SK-N-SH (cell line): ENCODE measurements at regions not wholly inside any gene's neighbourhood (a gene's known extent, or its start where the extent isn't known, plus 50 kb on each side); places are given as distances from the start of the nearest gene placed in this dataset.

ENCODE experiments used
- CTCF ChIA-PET: fragments of 300-600, 350-600 bp; formaldehyde crosslinking; extraction: SDS; loops from one replicate; lab custom pipeline; 2021; lab: Yijun Ruan, JAX
- POLR2A ChIA-PET: fragments of 350-600 bp; sonication (Branson Sonifier 250); formaldehyde crosslinking; extraction: SDS; loops from one replicate; lab custom pipeline; 2020; ENCODE audit warnings: antibody characterized with exemption, inconsistent platforms; lab: Yijun Ruan, JAX
- DNase-seq: peaks from one replicate; pipeline ENCODE4 v3.0.0; 2012
- H2AFZ ChIP-seq: fragments of 200-600 bp; sonication (generic); 2 replicates; pipeline ENCODE4 v1.8.1; 2016; ENCODE audit warnings: antibody characterized with exemption, mild to moderate bottlenecking, low read depth
- H3F3A ChIP-seq: fragments of 200-600 bp; sonication (generic); replicated peaks from 2 replicates; pipeline ENCODE3; 2016; ENCODE audit warnings: antibody characterized with exemption, mild to moderate bottlenecking; ENCODE audit not compliant: insufficient read depth
- H3K27ac ChIP-seq, 2 experiments: fragments of 200-500 bp in 1 of 2; fragments of 200-600 bp in 1 of 2; sonication (Bioruptor generic) in 1 of 2; sonication (generic), shearing (Covaris generic) in 1 of 2; 2 replicates each; pipeline versions ENCODE4 v1.5.1 to v1.6.1; 2014 to 2016; ENCODE audit warnings: low read depth in 2 of 2, inconsistent platforms in 1 of 2, low read length in 1 of 2, mild to moderate bottlenecking in 1 of 2, mixed read lengths in 1 of 2
- H3K27me3 ChIP-seq: fragments of 200-600 bp; sonication (generic), shearing (Covaris generic); 2 replicates; pipeline ENCODE4 v1.6.1; 2016; ENCODE audit warnings: mixed run types; ENCODE audit not compliant: insufficient read depth
- H3K36me3 ChIP-seq, 2 experiments: fragments of 200-500 bp in 1 of 2; fragments of 200-600 bp in 1 of 2; sonication (Bioruptor generic) in 1 of 2; sonication (generic) in 1 of 2; replicated peaks in 1 of 2; 2 replicates each; pipeline versions ENCODE3 to v1.5.1; 2014 to 2016; ENCODE audit warnings: low read length in 1 of 2, mild to moderate bottlenecking in 1 of 2; ENCODE audit not compliant: insufficient read depth in 2 of 2, control insufficient read depth in 1 of 2
- H3K4me1 ChIP-seq, 2 experiments: fragments of 200-500 bp in 1 of 2; fragments of 200-600 bp in 1 of 2; sonication (Bioruptor generic) in 1 of 2; sonication (generic), shearing (Covaris generic) in 1 of 2; 2 replicates each; pipeline versions ENCODE4 v1.5.1 to v1.6.1; 2014 to 2016; ENCODE audit warnings: low read depth in 1 of 2, low read length in 1 of 2, mixed run types in 1 of 2; ENCODE audit not compliant: insufficient read depth in 2 of 2, control insufficient read depth in 1 of 2
- H3K4me2 ChIP-seq: fragments of 200-600 bp; sonication (generic), shearing (Covaris generic); 2 replicates; pipeline ENCODE4 v1.6.1; 2017; ENCODE audit warnings: mixed run types
- H3K4me3 ChIP-seq, 2 experiments: fragments of 200-500 bp in 1 of 2; fragments of 200-600 bp in 1 of 2; sonication (Bioruptor generic) in 1 of 2; sonication (generic), shearing (Covaris generic) in 1 of 2; 2 replicates each; pipeline versions ENCODE4 v1.5.1 to v1.8.1; 2014 to 2016; ENCODE audit warnings: low read depth in 2 of 2, inconsistent platforms in 1 of 2, low read length in 1 of 2, mild to moderate bottlenecking in 1 of 2, mixed read lengths in 1 of 2, moderate library complexity in 1 of 2
- H3K79me2 ChIP-seq: fragments of 200-600 bp; sonication (generic); 2 replicates; pipeline ENCODE4 v1.8.1; 2017; ENCODE audit warnings: mild to moderate bottlenecking; ENCODE audit not compliant: insufficient read depth
- H3K9ac ChIP-seq: fragments of 200-600 bp; sonication (generic); 2 replicates; pipeline ENCODE4 v1.6.1; 2017; ENCODE audit warnings: mixed run types
- H3K9me2 ChIP-seq: fragments of 200-600 bp; sonication (generic); 2 replicates; pipeline ENCODE4 v1.6.1; 2017; ENCODE audit warnings: mixed run types
- H3K9me3 ChIP-seq: fragments of 200-600 bp; sonication (generic); 2 replicates; pipeline ENCODE4 v1.6.1; 2017; ENCODE audit warnings: mixed run types, mild to moderate bottlenecking, moderate library complexity
- H4K20me1 ChIP-seq: fragments of 200-600 bp; sonication (generic); 2 replicates; pipeline ENCODE4 v1.6.1; 2017; ENCODE audit warnings: mild to moderate bottlenecking, mixed run types; ENCODE audit not compliant: insufficient read depth
- CHD2 ChIP-seq: fragments of 150-350 bp; IDR thresholded peaks from 2 replicates; pipeline ENCODE4 v1.6.1; 2018; ENCODE audit warnings: low read length; ENCODE audit not compliant: partially characterized antibody
- ELF1 ChIP-seq: IDR thresholded peaks from 2 replicates; pipeline ENCODE4 v1.4.0; 2012
- EP300 ChIP-seq, 2 experiments: IDR thresholded peaks; 2 replicates each; pipeline versions ENCODE4 v1.4.0 to v1.6.1; 2012; ENCODE audit warnings: borderline replicate concordance in 1 of 2, low read depth in 1 of 2, low read length in 1 of 2
- EZH2phosphoT487 ChIP-seq: fragments of 200-600 bp; sonication (generic); IDR thresholded peaks from 2 replicates; pipeline ENCODE4 v1.6.1; 2017; ENCODE audit warnings: low read depth, mixed run types, mild to moderate bottlenecking, antibody characterized with exemption, moderate library complexity, borderline replicate concordance
- FOSL2 ChIP-seq: IDR thresholded peaks from 2 replicates; pipeline ENCODE4 v1.4.0; 2012; ENCODE audit warnings: low read depth, mild to moderate bottlenecking, moderate library complexity, borderline replicate concordance
- GATA2 ChIP-seq: sonication (generic); formaldehyde crosslinking; IDR thresholded peaks from 2 replicates; pipeline ENCODE4 v1.5.0; 2020; ENCODE audit warnings: mild to moderate bottlenecking, missing genetic modification reagents
- NRF1 ChIP-seq: IDR thresholded peaks from 2 replicates; pipeline ENCODE4 v1.6.1; 2012; ENCODE audit warnings: low read depth, mild to moderate bottlenecking, low read length
- POLR2AphosphoS5 ChIP-seq: IDR thresholded peaks from 2 replicates; pipeline ENCODE4 v1.6.1; 2012; ENCODE audit warnings: low read depth, low read length
- SMC3 ChIP-seq: IDR thresholded peaks from 2 replicates; pipeline ENCODE4 v1.6.1; 2012; ENCODE audit warnings: low read depth, low read length, improper control_type of control experiment
- TCF12 ChIP-seq: IDR thresholded peaks from 2 replicates; pipeline ENCODE4 v1.4.0; 2012
- YY1 ChIP-seq: IDR thresholded peaks from 2 replicates; pipeline ENCODE4 v1.4.0; 2012; ENCODE audit warnings: low read depth, mild to moderate bottlenecking
- WGBS: methylation state at CpG from one replicate; pipeline ENCODE4 v1.1.6; 2017; ENCODE audit warnings: low lambda C conversion rate; 5-methylcytosine and 5-hydroxymethylcytosine counted together
- TF ChIP-seq, protein P1 (sequence below): IDR thresholded peaks from 2 replicates; pipeline ENCODE4 v1.6.1; 2012; ENCODE audit warnings: mild to moderate bottlenecking, low read depth, low read length, moderate library complexity
- TF ChIP-seq, protein P2 (sequence below): IDR thresholded peaks from 2 replicates; pipeline ENCODE4 v1.4.0; 2012; ENCODE audit warnings: low read depth
- TF ChIP-seq, protein P3 (sequence below): IDR thresholded peaks from 2 replicates; pipeline ENCODE4; 2012
- TF ChIP-seq, protein P4 (sequence below): fragments of 150-350 bp; IDR thresholded peaks from 2 replicates; pipeline ENCODE4 v1.6.1; 2016; ENCODE audit warnings: mild to moderate bottlenecking, low read depth, low read length
- TF ChIP-seq, protein P5 (sequence below): IDR thresholded peaks from 2 replicates; pipeline ENCODE4 v1.4.0; 2012; ENCODE audit warnings: low read depth, borderline replicate concordance
- TF ChIP-seq, protein P6 (sequence below): fragments of 150-350 bp; IDR thresholded peaks from 2 replicates; pipeline ENCODE4 v1.6.1; 2017; ENCODE audit warnings: antibody characterized with exemption, low read length, low read depth, borderline replicate concordance

DNA sequence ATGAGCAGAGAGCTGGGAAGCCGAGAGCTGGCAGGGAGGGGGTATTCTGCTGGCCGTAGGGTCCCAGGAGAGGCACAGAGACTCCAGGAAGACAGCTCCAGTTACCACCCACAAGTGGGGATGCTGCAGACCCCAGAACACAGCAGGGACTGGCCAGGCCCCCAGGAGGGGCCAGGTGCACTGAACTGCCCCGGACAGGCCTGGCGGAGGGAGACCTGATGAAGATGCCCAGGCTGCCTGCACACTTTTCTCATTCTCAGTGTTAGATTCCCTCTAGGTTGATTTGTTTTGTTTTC, 110.8 kb downstream of the CPZ start:
- no peak overlapping the region for H3K4me3 ChIP-seq
- no peaks in the 10 kb centered on the region for H3K36me3 ChIP-seq
- H3K27me3 ChIP-seq, result no peaks in the 10 kb centered on the region
- H3K79me2 ChIP-seq, result no peaks in the 10 kb centered on the region
- H3K4me2 ChIP-seq, result no peak overlapping the region
- H3F3A ChIP-seq, result no peaks in the 10 kb centered on the region
- H3K9me3 ChIP-seq, result no peaks in the 10 kb centered on the region
- ChIA-PET POLR2A (no interaction called here), CTCF (interaction anchor here (0.6 to 2.0 kb wide), 4 partner anchors 11 to 184 kb away, joined by 3 to 9 read pairs (median 6); no protein-coding TSS in a partner anchor)
- no peak overlapping the region for H3K9ac ChIP-seq
- TF ChIP-seq ELF1 (no peak), YY1 (no peak), GATA2 (CRISPR knock-in tag) (no peak), EP300 (IDR thresholded peaks at IDR 0.05; ENCODE audit: borderline replicate concordance in 1 of 2, low read depth in 1 of 2, low read length in 1 of 2) (no peak), FOSL2 (no peak), POLR2AphosphoS5 (no peak), NRF1 (no peak)
- TF ChIP-seq, protein P1, sequence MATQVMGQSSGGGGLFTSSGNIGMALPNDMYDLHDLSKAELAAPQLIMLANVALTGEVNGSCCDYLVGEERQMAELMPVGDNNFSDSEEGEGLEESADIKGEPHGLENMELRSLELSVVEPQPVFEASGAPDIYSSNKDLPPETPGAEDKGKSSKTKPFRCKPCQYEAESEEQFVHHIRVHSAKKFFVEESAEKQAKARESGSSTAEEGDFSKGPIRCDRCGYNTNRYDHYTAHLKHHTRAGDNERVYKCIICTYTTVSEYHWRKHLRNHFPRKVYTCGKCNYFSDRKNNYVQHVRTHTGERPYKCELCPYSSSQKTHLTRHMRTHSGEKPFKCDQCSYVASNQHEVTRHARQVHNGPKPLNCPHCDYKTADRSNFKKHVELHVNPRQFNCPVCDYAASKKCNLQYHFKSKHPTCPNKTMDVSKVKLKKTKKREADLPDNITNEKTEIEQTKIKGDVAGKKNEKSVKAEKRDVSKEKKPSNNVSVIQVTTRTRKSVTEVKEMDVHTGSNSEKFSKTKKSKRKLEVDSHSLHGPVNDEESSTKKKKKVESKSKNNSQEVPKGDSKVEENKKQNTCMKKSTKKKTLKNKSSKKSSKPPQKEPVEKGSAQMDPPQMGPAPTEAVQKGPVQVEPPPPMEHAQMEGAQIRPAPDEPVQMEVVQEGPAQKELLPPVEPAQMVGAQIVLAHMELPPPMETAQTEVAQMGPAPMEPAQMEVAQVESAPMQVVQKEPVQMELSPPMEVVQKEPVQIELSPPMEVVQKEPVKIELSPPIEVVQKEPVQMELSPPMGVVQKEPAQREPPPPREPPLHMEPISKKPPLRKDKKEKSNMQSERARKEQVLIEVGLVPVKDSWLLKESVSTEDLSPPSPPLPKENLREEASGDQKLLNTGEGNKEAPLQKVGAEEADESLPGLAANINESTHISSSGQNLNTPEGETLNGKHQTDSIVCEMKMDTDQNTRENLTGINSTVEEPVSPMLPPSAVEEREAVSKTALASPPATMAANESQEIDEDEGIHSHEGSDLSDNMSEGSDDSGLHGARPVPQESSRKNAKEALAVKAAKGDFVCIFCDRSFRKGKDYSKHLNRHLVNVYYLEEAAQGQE, result no peak
- no peak overlapping the region for H2AFZ ChIP-seq
- H3K27ac ChIP-seq, result no peak overlapping the region
- H4K20me1 ChIP-seq, result no peaks in the 10 kb centered on the region
- 33% methylated on average over 2 of the region's 4 CpGs for WGBS
- no peak for DNase-seq
- H3K9me2 ChIP-seq, result no peaks in the 10 kb centered on the region
- peaks cover 0 to 30% of the 10 kb centered on the region in 2 experiments; a peak in 1 of 4 replicates for H3K4me1 ChIP-seq

DNA sequence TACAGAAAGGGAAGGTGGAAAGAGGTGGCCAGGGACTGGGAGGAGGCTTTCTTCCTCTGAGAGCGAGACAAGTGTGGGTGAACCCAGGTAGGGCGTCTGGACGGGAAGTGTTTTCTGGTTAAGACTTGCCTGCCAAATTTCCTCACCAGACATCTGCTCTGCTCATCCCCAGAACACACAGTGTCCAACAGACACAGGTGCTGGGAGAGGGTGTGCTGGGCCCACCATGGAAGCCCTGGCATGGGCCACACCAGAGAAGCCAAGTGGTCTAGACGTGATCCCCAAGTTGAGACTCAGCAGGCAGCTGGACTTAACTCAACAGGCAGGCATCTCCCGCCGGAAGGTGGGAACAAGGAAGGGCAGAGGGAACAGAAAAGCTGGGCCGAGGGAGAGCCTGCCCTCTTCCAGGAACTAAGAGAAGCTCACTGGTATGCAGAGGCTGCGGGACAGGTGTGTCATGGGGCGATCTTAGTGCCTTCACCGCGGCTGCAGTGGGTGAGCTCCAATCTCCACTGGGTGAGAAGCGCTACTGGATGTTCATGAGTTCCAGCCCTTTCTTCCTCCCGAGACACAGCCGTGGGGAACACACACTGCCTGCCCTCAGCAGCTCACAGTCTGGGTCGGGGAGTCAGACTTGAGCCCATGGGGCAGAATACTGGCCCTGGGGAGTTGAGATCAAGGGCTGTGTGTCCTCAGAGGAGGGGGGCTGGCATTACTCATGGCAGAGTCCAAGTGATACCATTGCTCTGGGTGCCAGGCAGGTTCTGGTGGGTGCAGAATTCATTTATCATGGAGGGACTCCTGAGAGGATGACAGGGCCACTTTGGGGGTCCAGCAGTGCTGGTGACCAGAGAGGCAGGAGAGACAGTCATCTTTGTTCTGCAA, 110.2 kb downstream of the CPZ start:
- Histone ChIP-seq H3K9ac (no peak overlapping the region), H4K20me1 (no peaks in the 10 kb centered on the region), H2AFZ (no peak overlapping the region), H3F3A (no peaks in the 10 kb centered on the region), H3K9me3 (no peaks in the 10 kb centered on the region), H3K79me2 (no peaks in the 10 kb centered on the region), H3K27ac (no peak overlapping the region), H3K27me3 (no peaks in the 10 kb centered on the region), H3K4me1 (peaks cover 0 to 30% of the 10 kb centered on the region in 2 experiments; a peak in 1 of 4 replicates), H3K36me3 (no peaks in the 10 kb centered on the region), H3K4me2 (no peak overlapping the region), H3K9me2 (no peaks in the 10 kb centered on the region), H3K4me3 (no peak overlapping the region)
- DNase-seq, result no peak
- ChIA-PET POLR2A (no interaction called here), CTCF (interaction anchor here (0.6 to 2.0 kb wide), 6 partner anchors 10 to 215 kb away, joined by 3 to 9 read pairs (median 4); no protein-coding TSS in a partner anchor)
- 51% methylated on average over 12 of the region's 15 CpGs for WGBS
- TF ChIP-seq NRF1 (no peak), SMC3 (no peak), TCF12 (no peak), ELF1 (no peak), CHD2 (no peak), YY1 (no peak), EZH2phosphoT487 (no peak)
- TF ChIP-seq, protein P2, sequence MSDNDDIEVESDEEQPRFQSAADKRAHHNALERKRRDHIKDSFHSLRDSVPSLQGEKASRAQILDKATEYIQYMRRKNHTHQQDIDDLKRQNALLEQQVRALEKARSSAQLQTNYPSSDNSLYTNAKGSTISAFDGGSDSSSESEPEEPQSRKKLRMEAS, result no peak
- TF ChIP-seq, protein P3, sequence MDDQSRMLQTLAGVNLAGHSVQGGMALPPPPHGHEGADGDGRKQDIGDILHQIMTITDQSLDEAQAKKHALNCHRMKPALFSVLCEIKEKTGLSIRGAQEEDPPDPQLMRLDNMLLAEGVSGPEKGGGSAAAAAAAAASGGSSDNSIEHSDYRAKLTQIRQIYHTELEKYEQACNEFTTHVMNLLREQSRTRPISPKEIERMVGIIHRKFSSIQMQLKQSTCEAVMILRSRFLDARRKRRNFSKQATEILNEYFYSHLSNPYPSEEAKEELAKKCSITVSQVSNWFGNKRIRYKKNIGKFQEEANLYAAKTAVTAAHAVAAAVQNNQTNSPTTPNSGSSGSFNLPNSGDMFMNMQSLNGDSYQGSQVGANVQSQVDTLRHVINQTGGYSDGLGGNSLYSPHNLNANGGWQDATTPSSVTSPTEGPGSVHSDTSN, result no peak
- TF ChIP-seq, protein P4, sequence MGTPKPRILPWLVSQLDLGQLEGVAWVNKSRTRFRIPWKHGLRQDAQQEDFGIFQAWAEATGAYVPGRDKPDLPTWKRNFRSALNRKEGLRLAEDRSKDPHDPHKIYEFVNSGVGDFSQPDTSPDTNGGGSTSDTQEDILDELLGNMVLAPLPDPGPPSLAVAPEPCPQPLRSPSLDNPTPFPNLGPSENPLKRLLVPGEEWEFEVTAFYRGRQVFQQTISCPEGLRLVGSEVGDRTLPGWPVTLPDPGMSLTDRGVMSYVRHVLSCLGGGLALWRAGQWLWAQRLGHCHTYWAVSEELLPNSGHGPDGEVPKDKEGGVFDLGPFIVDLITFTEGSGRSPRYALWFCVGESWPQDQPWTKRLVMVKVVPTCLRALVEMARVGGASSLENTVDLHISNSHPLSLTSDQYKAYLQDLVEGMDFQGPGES, result no peak
- TF ChIP-seq, protein P5, sequence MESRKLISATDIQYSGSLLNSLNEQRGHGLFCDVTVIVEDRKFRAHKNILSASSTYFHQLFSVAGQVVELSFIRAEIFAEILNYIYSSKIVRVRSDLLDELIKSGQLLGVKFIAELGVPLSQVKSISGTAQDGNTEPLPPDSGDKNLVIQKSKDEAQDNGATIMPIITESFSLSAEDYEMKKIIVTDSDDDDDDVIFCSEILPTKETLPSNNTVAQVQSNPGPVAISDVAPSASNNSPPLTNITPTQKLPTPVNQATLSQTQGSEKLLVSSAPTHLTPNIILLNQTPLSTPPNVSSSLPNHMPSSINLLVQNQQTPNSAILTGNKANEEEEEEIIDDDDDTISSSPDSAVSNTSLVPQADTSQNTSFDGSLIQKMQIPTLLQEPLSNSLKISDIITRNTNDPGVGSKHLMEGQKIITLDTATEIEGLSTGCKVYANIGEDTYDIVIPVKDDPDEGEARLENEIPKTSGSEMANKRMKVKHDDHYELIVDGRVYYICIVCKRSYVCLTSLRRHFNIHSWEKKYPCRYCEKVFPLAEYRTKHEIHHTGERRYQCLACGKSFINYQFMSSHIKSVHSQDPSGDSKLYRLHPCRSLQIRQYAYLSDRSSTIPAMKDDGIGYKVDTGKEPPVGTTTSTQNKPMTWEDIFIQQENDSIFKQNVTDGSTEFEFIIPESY, result no peak
- TF ChIP-seq, protein P6, sequence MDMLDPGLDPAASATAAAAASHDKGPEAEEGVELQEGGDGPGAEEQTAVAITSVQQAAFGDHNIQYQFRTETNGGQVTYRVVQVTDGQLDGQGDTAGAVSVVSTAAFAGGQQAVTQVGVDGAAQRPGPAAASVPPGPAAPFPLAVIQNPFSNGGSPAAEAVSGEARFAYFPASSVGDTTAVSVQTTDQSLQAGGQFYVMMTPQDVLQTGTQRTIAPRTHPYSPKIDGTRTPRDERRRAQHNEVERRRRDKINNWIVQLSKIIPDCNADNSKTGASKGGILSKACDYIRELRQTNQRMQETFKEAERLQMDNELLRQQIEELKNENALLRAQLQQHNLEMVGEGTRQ, result no peak
